IMR-90 (cell line): ENCODE measurements at regions not wholly inside any gene's neighbourhood (a gene's known extent, or its start where the extent isn't known, plus 50 kb on each side); places are given as distances from the start of the nearest gene placed in this dataset.

Experiments
- ATAC-seq: fragments of 200-7000 bp; cut with Tn5 transposase; 2 replicates; pipeline ENCODE4 v1.9.1; 2020; ENCODE audit warnings: low read depth, mild to moderate bottlenecking, moderate library complexity
- BruUV-seq: library from RNA; stranded (reverse); fragments of 400-500 nt; replicated peaks from 2 replicates; lab custom pipeline; 2021; lab: Mats Ljungman, UMichigan
- CTCF ChIA-PET: fragments of 300-600 bp; formaldehyde crosslinking; extraction: SDS; loops from one replicate; lab custom pipeline; 2021; ENCODE audit warnings: antibody characterized with exemption; lab: Yijun Ruan, JAX
- POLR2A ChIA-PET: fragments of 300-600 bp; sonication (Branson Sonifier 250); formaldehyde crosslinking; loops from one replicate; lab custom pipeline; 2022; ENCODE audit warnings: antibody characterized with exemption; ENCODE audit not compliant: unreplicated experiment; lab: Charles Lee
- DNase-seq: peaks from one replicate; pipeline ENCODE4 v3.0.0; 2013
- H2AFZ ChIP-seq: replicated peaks from 2 replicates; pipeline ENCODE3; 2013; ENCODE audit warnings: low read length, mild to moderate bottlenecking; ENCODE audit not compliant: poor library complexity
- H2AK5ac ChIP-seq: 2 replicates; pipeline ENCODE4 v1.6.1; 2013; ENCODE audit warnings: low read depth, low read length, inconsistent platforms
- H2AK9ac ChIP-seq: replicated peaks from 2 replicates; pipeline ENCODE3; 2013; ENCODE audit warnings: mild to moderate bottlenecking, low read depth, low read length, moderate library complexity; ENCODE audit not compliant: poor library complexity
- H2BK120ac ChIP-seq: 2 replicates; pipeline ENCODE4 v1.6.1; 2013; ENCODE audit warnings: low read depth, low read length, inconsistent platforms
- H2BK15ac ChIP-seq: 3 replicates; pipeline ENCODE4 v1.6.1; 2013; ENCODE audit warnings: low read depth, low read length, inconsistent platforms
- H2BK20ac ChIP-seq: 2 replicates; pipeline ENCODE4 v1.6.1; 2013; ENCODE audit warnings: low read depth, mild to moderate bottlenecking, inconsistent platforms, low read length, moderate library complexity
- H2BK5ac ChIP-seq: 2 replicates; pipeline ENCODE4 v1.6.1; 2013; ENCODE audit warnings: mild to moderate bottlenecking, low read depth, low read length, inconsistent platforms; ENCODE audit not compliant: poor library complexity, severe bottlenecking
- H3K14ac ChIP-seq: replicated peaks from 2 replicates; pipeline ENCODE4 v1.6.1; 2013; ENCODE audit warnings: low read depth, low read length, inconsistent platforms
- H3K18ac ChIP-seq: 2 replicates; pipeline ENCODE4 v1.6.1; 2013; ENCODE audit warnings: low read depth, low read length, control low read depth
- H3K23ac ChIP-seq: 2 replicates; pipeline ENCODE4 v1.6.1; 2013; ENCODE audit warnings: low read depth, low read length, inconsistent platforms
- H3K27ac ChIP-seq: 2 replicates; pipeline ENCODE4 v1.5.1; 2013; ENCODE audit warnings: mild to moderate bottlenecking, control low read depth, low read length; ENCODE audit not compliant: insufficient read depth
- H3K27me3 ChIP-seq: 2 replicates; pipeline ENCODE4 v1.6.1; 2013; ENCODE audit warnings: low read length; ENCODE audit not compliant: control insufficient read depth, insufficient read depth
- H3K36me3 ChIP-seq: 2 replicates; pipeline ENCODE4 v1.6.1; 2013; ENCODE audit warnings: low read length, mixed read lengths; ENCODE audit not compliant: control insufficient read depth, insufficient read depth
- H3K4ac ChIP-seq: 2 replicates; pipeline ENCODE4 v1.6.1; 2013; ENCODE audit warnings: low read depth, low read length, inconsistent platforms
- H3K4me1 ChIP-seq: 2 replicates; pipeline ENCODE4 v1.6.1; 2013; ENCODE audit warnings: low read length, mixed read lengths; ENCODE audit not compliant: control insufficient read depth, insufficient read depth
- H3K4me2 ChIP-seq: 2 replicates; pipeline ENCODE4 v1.6.1; 2013; ENCODE audit warnings: low read depth, mild to moderate bottlenecking, control low read depth, low read length, moderate library complexity
- H3K4me3 ChIP-seq: 2 replicates; pipeline ENCODE4 v1.5.1; 2013; ENCODE audit warnings: low read depth, mild to moderate bottlenecking, control low read depth, low read length, moderate library complexity; ENCODE audit not compliant: insufficient read depth
- H3K56ac ChIP-seq: 2 replicates; pipeline ENCODE4 v1.6.1; 2013; ENCODE audit warnings: low read length, inconsistent platforms; ENCODE audit not compliant: insufficient read depth; ENCODE audit errors: extremely low read depth
- H3K79me1 ChIP-seq, 2 experiments: 2 replicates each; pipeline ENCODE4 v1.6.1; 2013; ENCODE audit warnings: low read length in 2 of 2, inconsistent platforms in 1 of 2, low read depth in 1 of 2
- H3K9ac ChIP-seq: 2 replicates; pipeline ENCODE4 v1.6.1; 2013; ENCODE audit warnings: low read depth, low read length, control low read depth
- H3K9me1 ChIP-seq: 2 replicates; pipeline ENCODE4 v1.6.1; 2013; ENCODE audit warnings: low read length, inconsistent platforms; ENCODE audit not compliant: insufficient read depth
- H3K9me3 ChIP-seq: 2 replicates; pipeline ENCODE4 v1.6.1; 2013; ENCODE audit warnings: low read length; ENCODE audit not compliant: control insufficient read depth, insufficient read depth
- H4K20me1 ChIP-seq: 2 replicates; pipeline ENCODE4 v1.6.1; 2013; ENCODE audit warnings: low read length, inconsistent platforms; ENCODE audit not compliant: insufficient read depth
- H4K5ac ChIP-seq: 2 replicates; pipeline ENCODE4 v1.6.1; 2013; ENCODE audit warnings: mild to moderate bottlenecking, low read depth, low read length, control low read depth
- H4K8ac ChIP-seq, 2 experiments: 2 replicates each; pipeline ENCODE4 v1.6.1; 2013; ENCODE audit warnings: low read depth in 2 of 2, low read length in 2 of 2, control low read depth in 1 of 2, inconsistent platforms in 1 of 2
- H4K91ac ChIP-seq: 2 replicates; pipeline ENCODE4 v1.6.1; 2013; ENCODE audit warnings: low read depth, low read length, inconsistent platforms; ENCODE audit not compliant: insufficient read depth
- MAZ ChIP-seq: IDR thresholded peaks from 2 replicates; pipeline ENCODE4 v1.6.1; 2012; ENCODE audit warnings: low read depth, mild to moderate bottlenecking, low read length, improper control_type of control experiment, moderate library complexity, borderline replicate concordance
- WGBS, 2 experiments: methylation state at CpG; one replicate each; pipeline versions ENCODE4 v1.1.5 to v1.1.7; 2013; ENCODE audit warnings: missing lambda C conversion rate in 2 of 2; ENCODE audit not compliant: insufficient read length in 1 of 2; ENCODE audit errors: extremely low coverage in 2 of 2; 5-methylcytosine and 5-hydroxymethylcytosine counted together
- dilution Hi-C: fragments of 300-500 bp; cut with HindIII; formaldehyde crosslinking; loops from one replicate; pipeline ENCODE4 v1.14.3; 2018; ENCODE audit warnings: low sequenced_read_pairs; ENCODE audit not compliant: unreplicated experiment
- in situ Hi-C: fragments of 300-500 bp; cut with MboI; formaldehyde crosslinking; loops from 3 replicates; pipeline ENCODE4 v1.14.3; 2019; ENCODE audit warnings: low sequenced_read_pairs, inconsistent platforms, mixed read lengths
- intact Hi-C: fragments of 100-400 bp; cut with micrococcal nuclease; formaldehyde crosslinking; loops from 2 replicates; pipeline ENCODE4 v1.10.0; 2022
- TF ChIP-seq, protein P1 (sequence below): conservative IDR thresholded peaks from 2 replicates; pipeline ENCODE4 v1.5.1; 2012; ENCODE audit warnings: mild to moderate bottlenecking, low read depth, low read length, improper control_type of control experiment

GRCh38 chr6:113461153-113461932 lies 395.8 kb upstream of the MARCKS start:
- peak; percentile 52 for DNase-seq
- H3K79me1 ChIP-seq, result no peaks in the 10 kb centered on the region
- ATAC-seq, result no peak
- no peak overlapping the region for H2AFZ ChIP-seq
- H3K23ac ChIP-seq, result no peak overlapping the region
- H3K56ac ChIP-seq, result no peak overlapping the region
- H3K27me3 ChIP-seq, result no peaks in the 10 kb centered on the region
- H3K14ac ChIP-seq, result no peak overlapping the region
- in situ Hi-C loops, result no loop called here
- peaks cover 15% of the 10 kb centered on the region for H3K9me1 ChIP-seq
- no peaks in the 10 kb centered on the region for H3K9me3 ChIP-seq
- H2BK20ac ChIP-seq, result peak overlapping the region; percentile 36; the same call in 1 of the 2 replicates
- H2BK5ac ChIP-seq, result no peak overlapping the region
- intact Hi-C loops, result no loop called here
- ChIA-PET POLR2A (no interaction called here), CTCF (interaction anchor here (0.6 to 1.1 kb wide), 4 partner anchors 9 to 410 kb away, joined by 3 to 4 read pairs (median 3); no protein-coding TSS in a partner anchor)
- no peak overlapping the region for H2BK120ac ChIP-seq
- no peaks in the 10 kb centered on the region for H3K36me3 ChIP-seq
- H3K9ac ChIP-seq, result no peak overlapping the region
- no CpG with 5 or more reads among the region's 4 CpGs for WGBS, 2 experiments
- H4K20me1 ChIP-seq, result no peaks in the 10 kb centered on the region
- TF ChIP-seq, protein P1, sequence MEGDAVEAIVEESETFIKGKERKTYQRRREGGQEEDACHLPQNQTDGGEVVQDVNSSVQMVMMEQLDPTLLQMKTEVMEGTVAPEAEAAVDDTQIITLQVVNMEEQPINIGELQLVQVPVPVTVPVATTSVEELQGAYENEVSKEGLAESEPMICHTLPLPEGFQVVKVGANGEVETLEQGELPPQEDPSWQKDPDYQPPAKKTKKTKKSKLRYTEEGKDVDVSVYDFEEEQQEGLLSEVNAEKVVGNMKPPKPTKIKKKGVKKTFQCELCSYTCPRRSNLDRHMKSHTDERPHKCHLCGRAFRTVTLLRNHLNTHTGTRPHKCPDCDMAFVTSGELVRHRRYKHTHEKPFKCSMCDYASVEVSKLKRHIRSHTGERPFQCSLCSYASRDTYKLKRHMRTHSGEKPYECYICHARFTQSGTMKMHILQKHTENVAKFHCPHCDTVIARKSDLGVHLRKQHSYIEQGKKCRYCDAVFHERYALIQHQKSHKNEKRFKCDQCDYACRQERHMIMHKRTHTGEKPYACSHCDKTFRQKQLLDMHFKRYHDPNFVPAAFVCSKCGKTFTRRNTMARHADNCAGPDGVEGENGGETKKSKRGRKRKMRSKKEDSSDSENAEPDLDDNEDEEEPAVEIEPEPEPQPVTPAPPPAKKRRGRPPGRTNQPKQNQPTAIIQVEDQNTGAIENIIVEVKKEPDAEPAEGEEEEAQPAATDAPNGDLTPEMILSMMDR, result peak; percentile 16; the same call in 1 of the 2 replicates
- TF ChIP-seq MAZ, result no peak
- H2AK5ac ChIP-seq, result no peak overlapping the region
- H3K4me3 ChIP-seq, result no peak overlapping the region
- no peak overlapping the region for H3K18ac ChIP-seq
- no peak overlapping the region for H2AK9ac ChIP-seq
- no peak overlapping the region for H4K91ac ChIP-seq
- BruUV-seq, result no TSS peak
- no peak overlapping the region for H2BK15ac ChIP-seq
- H4K8ac ChIP-seq, result no peak overlapping the region
- H4K5ac ChIP-seq, result no peak overlapping the region
- no peak overlapping the region for H3K4ac ChIP-seq
- H3K4me1 ChIP-seq, result peaks cover 14% of the 10 kb centered on the region
- dilution Hi-C loops, result no loop called here
- no peak overlapping the region for H3K27ac ChIP-seq
- no peak overlapping the region for H3K4me2 ChIP-seq
